ENCODE measurements at regions not wholly inside any gene's neighbourhood (a gene's known extent, or its start where the extent isn't known, plus 50 kb on each side); places are given as distances from the start of the nearest gene placed in this dataset.

GRCh38 chr6:121760745-121761144 is 325.3 kb downstream of the GJA1 start:
- TF ChIP-seq CTCF (conservative IDR thresholded peaks at IDR 0.05; ENCODE audit: low read length) (no peak), EZH2phosphoT487 (IDR thresholded peaks at IDR 0.05; ENCODE audit: borderline replicate concordance) (no peak)

Measured in Loucy (cell line).